ENCODE measurements at regions not wholly inside any gene's neighbourhood (a gene's known extent, or its start where the extent isn't known, plus 50 kb on each side); places are given as distances from the start of the nearest gene placed in this dataset.

DNA sequence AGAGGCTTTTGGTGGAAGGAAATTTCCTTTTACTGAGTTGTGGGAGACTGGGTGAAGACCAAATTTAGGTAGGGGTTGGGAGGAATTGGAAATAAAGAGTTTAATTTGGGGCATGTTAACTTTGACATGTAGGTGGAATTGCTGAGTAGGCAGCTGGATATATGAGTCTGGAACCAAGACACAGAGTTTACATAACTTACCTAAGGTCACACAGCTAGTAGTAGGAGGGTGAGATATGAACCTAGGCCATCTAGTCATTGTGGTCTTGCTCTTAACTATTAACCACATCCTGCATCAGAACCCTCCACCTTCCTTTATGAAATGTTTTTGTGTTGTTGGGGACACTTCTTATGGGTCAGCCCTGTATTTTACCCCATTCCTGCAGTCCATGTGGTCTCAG is 113.1 kb downstream of the ICOS start:
- H3K27ac ChIP-seq, result no peak overlapping the region
- H3K4me3 ChIP-seq, result no peak overlapping the region
- no peaks in the 10 kb centered on the region for H3K36me3 ChIP-seq
- H3K9me3 ChIP-seq, result no peaks in the 10 kb centered on the region
- intact Hi-C loops (cut with DNase I; ENCODE audit: low total_unique reads), result no loop called here
- peaks cover 0 to 7% (median 0%) of the 10 kb centered on the region in 4 donors for H3K4me1 ChIP-seq
- H3K27me3 ChIP-seq, result no peaks in the 10 kb centered on the region
- no peak for DNase-seq
- TF ChIP-seq EP300 (IDR thresholded peaks at IDR 0.05) (no peak), POLR2AphosphoS5 (IDR thresholded peaks at IDR 0.05) (no peak), POLR2A (IDR thresholded peaks at IDR 0.05) (no peak)
- TF ChIP-seq, protein P1, sequence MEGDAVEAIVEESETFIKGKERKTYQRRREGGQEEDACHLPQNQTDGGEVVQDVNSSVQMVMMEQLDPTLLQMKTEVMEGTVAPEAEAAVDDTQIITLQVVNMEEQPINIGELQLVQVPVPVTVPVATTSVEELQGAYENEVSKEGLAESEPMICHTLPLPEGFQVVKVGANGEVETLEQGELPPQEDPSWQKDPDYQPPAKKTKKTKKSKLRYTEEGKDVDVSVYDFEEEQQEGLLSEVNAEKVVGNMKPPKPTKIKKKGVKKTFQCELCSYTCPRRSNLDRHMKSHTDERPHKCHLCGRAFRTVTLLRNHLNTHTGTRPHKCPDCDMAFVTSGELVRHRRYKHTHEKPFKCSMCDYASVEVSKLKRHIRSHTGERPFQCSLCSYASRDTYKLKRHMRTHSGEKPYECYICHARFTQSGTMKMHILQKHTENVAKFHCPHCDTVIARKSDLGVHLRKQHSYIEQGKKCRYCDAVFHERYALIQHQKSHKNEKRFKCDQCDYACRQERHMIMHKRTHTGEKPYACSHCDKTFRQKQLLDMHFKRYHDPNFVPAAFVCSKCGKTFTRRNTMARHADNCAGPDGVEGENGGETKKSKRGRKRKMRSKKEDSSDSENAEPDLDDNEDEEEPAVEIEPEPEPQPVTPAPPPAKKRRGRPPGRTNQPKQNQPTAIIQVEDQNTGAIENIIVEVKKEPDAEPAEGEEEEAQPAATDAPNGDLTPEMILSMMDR (IDR thresholded peaks at IDR 0.05), result no peak

DNA sequence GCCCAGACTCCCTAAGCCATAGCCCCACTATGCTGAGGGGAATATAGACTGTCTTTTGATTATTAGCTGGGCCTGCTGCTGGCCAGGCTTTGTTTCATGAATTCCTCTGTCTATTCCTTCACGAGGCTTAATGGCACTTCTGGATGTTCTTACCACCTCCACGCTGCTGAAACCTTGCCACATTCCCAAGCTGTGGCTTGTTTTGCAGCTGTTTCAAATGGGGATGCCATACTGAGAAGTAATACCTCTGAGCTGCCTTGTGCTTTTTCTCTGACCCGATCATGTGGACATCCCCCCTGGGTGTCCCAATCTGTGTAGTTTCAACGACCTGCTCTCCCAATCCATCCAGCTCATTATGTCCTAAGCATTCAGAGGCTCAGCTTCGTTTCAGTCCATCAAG is 114.1 kb downstream of the ICOS start:
- Histone ChIP-seq H3K9me3 (no peaks in the 10 kb centered on the region), H3K36me3 (no peaks in the 10 kb centered on the region), H3K4me3 (no peak overlapping the region), H3K4me1 (peaks cover 0 to 7% (median 0%) of the 10 kb centered on the region in 4 donors), H3K27me3 (no peaks in the 10 kb centered on the region), H3K27ac (no peak overlapping the region)
- TF ChIP-seq EP300 (IDR thresholded peaks at IDR 0.05) (no peak), POLR2A (IDR thresholded peaks at IDR 0.05) (no peak), POLR2AphosphoS5 (IDR thresholded peaks at IDR 0.05) (no peak)
- TF ChIP-seq, protein P1 (IDR thresholded peaks at IDR 0.05), result no peak
- WGBS, 5 donors, result 68 to 84% (median 72%) methylated on average over 5 of the region's 5 CpGs
- no peak for DNase-seq
- intact Hi-C loops (cut with DNase I; ENCODE audit: low total_unique reads), result no loop called here

DNA sequence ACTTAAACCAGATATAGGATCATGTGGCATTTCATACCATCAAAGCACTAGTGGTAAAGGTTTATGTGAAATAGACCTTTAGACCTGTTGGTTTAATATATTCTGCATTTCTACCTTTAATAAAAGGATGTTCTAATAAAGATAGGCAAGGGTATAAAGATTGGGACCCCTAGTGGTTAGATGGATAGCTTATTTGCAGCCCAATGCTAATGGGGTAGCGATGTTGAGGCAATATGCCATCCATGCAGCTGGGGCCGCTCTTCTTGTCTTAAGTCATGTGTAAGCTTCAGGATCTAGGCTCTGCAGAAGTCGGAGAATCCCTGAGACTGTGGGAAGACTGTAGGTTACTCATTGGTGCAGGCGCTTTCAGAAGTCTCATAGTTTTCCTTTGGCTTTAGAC is 114.9 kb downstream of the ICOS start:
- DNase-seq, result no peak
- 91 to 95% (median 92%) methylated on average over 4 of the region's 4 CpGs for WGBS, 5 donors
- TF ChIP-seq POLR2A (IDR thresholded peaks at IDR 0.05), result no peak
- TF ChIP-seq, protein P1 (IDR thresholded peaks at IDR 0.05), result peak in 1 of 7 experiments; percentile 18
- intact Hi-C loops (cut with DNase I; ENCODE audit: low total_unique reads), result no loop called here
- H3K4me3 ChIP-seq, result no peak overlapping the region
- no peaks in the 10 kb centered on the region for H3K27me3 ChIP-seq
- H3K27ac ChIP-seq, result no peak overlapping the region
- H3K36me3 ChIP-seq, result no peaks in the 10 kb centered on the region
- H3K4me1 ChIP-seq, result peaks cover 0 to 7% (median 0%) of the 10 kb centered on the region in 4 donors
- no peaks in the 10 kb centered on the region for H3K9me3 ChIP-seq

DNA sequence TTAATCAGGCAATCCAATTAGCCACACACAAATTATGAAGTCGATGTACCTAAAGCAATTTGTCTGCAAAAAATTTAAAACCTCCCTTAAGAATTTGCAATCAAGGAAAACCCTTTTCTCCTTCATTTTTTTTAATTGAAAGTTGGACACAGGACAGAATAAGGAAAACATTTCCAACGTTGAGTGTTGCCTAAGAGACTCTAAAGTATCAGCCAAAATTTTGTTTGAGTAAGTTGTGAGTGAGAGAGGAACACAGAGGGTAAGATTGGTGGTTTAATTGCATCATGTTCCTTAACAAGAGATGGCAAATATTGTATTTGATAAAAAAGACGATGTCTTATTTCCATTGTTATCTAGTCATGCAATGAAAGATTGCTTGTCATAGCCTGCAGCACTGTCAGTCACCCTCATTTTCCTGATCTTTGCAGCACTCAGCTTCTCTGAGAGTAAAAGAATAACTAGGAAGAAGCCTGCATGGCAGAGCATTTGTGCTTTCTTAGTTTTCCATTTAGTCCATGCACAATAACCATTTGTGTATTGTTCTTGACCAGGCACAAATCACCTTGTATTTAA is 115.5 kb downstream of the ICOS start:
- no peaks in the 10 kb centered on the region for H3K9me3 ChIP-seq
- no peak for DNase-seq
- H3K27ac ChIP-seq, result no peak overlapping the region
- TF ChIP-seq, protein P1 (IDR thresholded peaks at IDR 0.05), result no peak
- no peak for TF ChIP-seq POLR2A (IDR thresholded peaks at IDR 0.05)
- no peak for TF ChIP-seq POLR2AphosphoS5 (IDR thresholded peaks at IDR 0.05)
- no peak for TF ChIP-seq EP300 (IDR thresholded peaks at IDR 0.05)
- H3K36me3 ChIP-seq, result no peaks in the 10 kb centered on the region
- H3K27me3 ChIP-seq, result no peaks in the 10 kb centered on the region
- 36 to 47% (median 41%) methylated on average over 3 of the region's 3 CpGs for WGBS, 5 donors
- no peak overlapping the region for H3K4me3 ChIP-seq
- H3K4me1 ChIP-seq, result peaks cover 0 to 7% (median 0%) of the 10 kb centered on the region in 4 donors
- intact Hi-C loops (cut with DNase I; ENCODE audit: low total_unique reads), result no loop called here

Measured in stomach (tissue), 8 donors.